GM23338 (cell line): ENCODE measurements at regions not wholly inside any gene's neighbourhood (a gene's known extent, or its start where the extent isn't known, plus 50 kb on each side); places are given as distances from the start of the nearest gene placed in this dataset.

Experiments used
- ATAC-seq: fragments of 200-7000 bp; cut with Tn5 transposase; 3 replicates; pipeline ENCODE4 v1.9.1; 2020
- DNase-seq: peaks from one replicate; pipeline ENCODE4 v3.0.0-alpha.2; 2015; ENCODE audit warnings: low spot score
- H2AFZ ChIP-seq: fragments of 200-600 bp; sonication (generic); 2 replicates; pipeline ENCODE4 v1.8.0; 2016; ENCODE audit warnings: antibody characterized with exemption, mild to moderate bottlenecking, moderate library complexity
- H3F3A ChIP-seq: fragments of 200-600 bp; sonication (generic); replicated peaks from 2 replicates; pipeline ENCODE4 v1.8.0; 2017; ENCODE audit warnings: antibody characterized with exemption, mixed run types, low read depth
- H3K27ac ChIP-seq: fragments of 200-600 bp; sonication (generic); 2 replicates; pipeline ENCODE4 v1.6.1; 2016; ENCODE audit warnings: low read depth
- H3K27me3 ChIP-seq: fragments of 200-600 bp; sonication (generic); 2 replicates; pipeline ENCODE4 v1.8.0; 2016; ENCODE audit warnings: mild to moderate bottlenecking, mixed run types, moderate library complexity; ENCODE audit not compliant: insufficient read depth
- H3K36me3 ChIP-seq: fragments of 200-600 bp; sonication (generic); 2 replicates; pipeline ENCODE4 v1.8.0; 2016; ENCODE audit warnings: mild to moderate bottlenecking; ENCODE audit not compliant: insufficient read depth
- H3K4me1 ChIP-seq: fragments of 200-600 bp; sonication (generic); 2 replicates; pipeline ENCODE4 v1.8.0; 2016; ENCODE audit warnings: mild to moderate bottlenecking, moderate library complexity; ENCODE audit not compliant: insufficient read depth
- H3K4me2 ChIP-seq: fragments of 200-600 bp; sonication (generic); 2 replicates; pipeline ENCODE4 v1.7.1; 2017; ENCODE audit warnings: mixed run types
- H3K4me3 ChIP-seq: fragments of 200-600 bp; sonication (generic); 2 replicates; pipeline ENCODE4 v1.6.1; 2016; ENCODE audit warnings: mixed run types
- H3K79me2 ChIP-seq: fragments of 200-600 bp; sonication (generic); replicated peaks from 2 replicates; pipeline ENCODE4 v1.8.0; 2017; ENCODE audit warnings: mild to moderate bottlenecking; ENCODE audit not compliant: insufficient read depth
- H3K9me2 ChIP-seq: fragments of 200-600 bp; sonication (generic); 2 replicates; pipeline ENCODE4 v1.8.0; 2017; ENCODE audit not compliant: insufficient read depth
- H4K20me1 ChIP-seq: fragments of 200-600 bp; sonication (generic); replicated peaks from 2 replicates; pipeline ENCODE4 v1.8.0; 2017; ENCODE audit warnings: mild to moderate bottlenecking; ENCODE audit not compliant: insufficient read depth
- H3K27ac Mint-ChIP-seq: 2 replicates; pipeline ENCODE4 v1.8.0; 2020; ENCODE audit warnings: inconsistent platforms, mild to moderate bottlenecking, moderate library complexity, mixed read lengths
- H3K27me3 Mint-ChIP-seq: 3 replicates; pipeline ENCODE4 v1.8.0; 2022; ENCODE audit warnings: low read depth, mild to moderate bottlenecking, moderate library complexity, mixed read lengths, inconsistent platforms; ENCODE audit not compliant: insufficient read depth, poor library complexity
- H3K36me3 Mint-ChIP-seq: 3 replicates; pipeline ENCODE4 v1.8.0; 2021; ENCODE audit warnings: low read depth, mild to moderate bottlenecking, inconsistent platforms, moderate library complexity, mixed read lengths
- H3K4me1 Mint-ChIP-seq: 3 replicates; pipeline ENCODE4 v1.8.0; 2020; ENCODE audit warnings: mild to moderate bottlenecking, inconsistent platforms, mixed read lengths
- H3K4me3 Mint-ChIP-seq: 3 replicates; pipeline ENCODE4 v1.8.0; 2021; ENCODE audit warnings: moderate library complexity, mild to moderate bottlenecking, inconsistent platforms, mixed read lengths
- H3K9me3 Mint-ChIP-seq: 3 replicates; pipeline ENCODE4 v1.8.0; 2020; ENCODE audit warnings: moderate library complexity, mild to moderate bottlenecking, inconsistent platforms, mixed read lengths
- CREB1 ChIP-seq: fragments of 250-450 bp; sonication (Bioruptor Pico); IDR thresholded peaks from 2 replicates; pipeline ENCODE4 v1.5.0; 2020; ENCODE audit warnings: low read depth, mild to moderate bottlenecking, moderate library complexity
- ETS1 ChIP-seq: IDR thresholded peaks from 2 replicates; pipeline ENCODE4 v1.6.1; 2016; ENCODE audit warnings: antibody characterized with exemption
- EZH2 ChIP-seq: fragments of 200-600 bp; sonication (generic); IDR thresholded peaks from one replicate; pipeline ENCODE4 v1.8.0; 2017; ENCODE audit warnings: antibody characterized with exemption, mild to moderate bottlenecking, low read depth; ENCODE audit not compliant: unreplicated experiment
- EZH2phosphoT487 ChIP-seq: fragments of 200-600 bp; sonication (generic); IDR thresholded peaks from one replicate; pipeline ENCODE4 v1.8.1; 2018; ENCODE audit warnings: antibody characterized with exemption; ENCODE audit not compliant: unreplicated experiment
- NANOG ChIP-seq: IDR thresholded peaks from 2 replicates; pipeline ENCODE4 v1.6.1; 2016; ENCODE audit warnings: antibody characterized with exemption, borderline replicate concordance
- POLR2AphosphoS5 ChIP-seq: IDR thresholded peaks from 2 replicates; pipeline ENCODE4 v1.6.1; 2016; ENCODE audit warnings: antibody characterized with exemption, low read depth
- REST ChIP-seq: IDR thresholded peaks from one replicate; pipeline ENCODE4 v1.6.1; 2018; ENCODE audit warnings: antibody characterized with exemption; ENCODE audit not compliant: unreplicated experiment
- STAT1 ChIP-seq: IDR thresholded peaks from one replicate; pipeline ENCODE4 v1.6.1; 2016; ENCODE audit warnings: antibody characterized with exemption; ENCODE audit not compliant: unreplicated experiment
- ZNF114 ChIP-seq: fragments of 250-450 bp; sonication (Bioruptor Pico); IDR thresholded peaks from 2 replicates; pipeline ENCODE4 v1.5.0; 2020; ENCODE audit warnings: mild to moderate bottlenecking, moderate library complexity
- ZNF331 ChIP-seq: fragments of 250-450 bp; sonication (Bioruptor Pico); IDR thresholded peaks from 2 replicates; pipeline ENCODE4 v1.5.0; 2020; ENCODE audit warnings: low read depth, mild to moderate bottlenecking, moderate library complexity
- ZNF462 ChIP-seq: fragments of 250-450 bp; sonication (Bioruptor Pico); IDR thresholded peaks from 2 replicates; pipeline ENCODE4 v1.5.0; 2020; ENCODE audit warnings: mild to moderate bottlenecking, moderate library complexity

GRCh38 chr5:157986431-157986990 lies 127.6 kb upstream of the CLINT1 start:
- no peaks in the 10 kb centered on the region for H3K27me3 Mint-ChIP-seq
- TF ChIP-seq ZNF462 (CRISPR knock-in tag), result no peak
- TF ChIP-seq ETS1, result no peak
- no peak for TF ChIP-seq ZNF331
- no peak for TF ChIP-seq REST
- no peak for TF ChIP-seq EZH2phosphoT487
- no peak for TF ChIP-seq ZNF114 (CRISPR knock-in tag)
- TF ChIP-seq POLR2AphosphoS5, result no peak
- no peak for TF ChIP-seq STAT1
- TF ChIP-seq NANOG, result no peak
- TF ChIP-seq EZH2, result no peak
- TF ChIP-seq CREB1, result no peak
- H3K4me3 Mint-ChIP-seq, result no peak overlapping the region
- no peak overlapping the region for H3K27ac ChIP-seq
- H3K4me2 ChIP-seq, result no peak overlapping the region
- H3K9me2 ChIP-seq, result 0 out of 2 replicates have a peak, but pooled peaks cover 11% of the 10 kb centered on the region
- H3K4me1 ChIP-seq, result no peaks in the 10 kb centered on the region
- no peaks in the 10 kb centered on the region; the same call in 2 of the 3 replicates for H3K36me3 Mint-ChIP-seq
- H3K9me3 Mint-ChIP-seq, result peaks cover 8% of the 10 kb centered on the region
- ATAC-seq (no peak), DNase-seq (no peak)
- no peaks in the 10 kb centered on the region for H3K27me3 ChIP-seq
- no peak overlapping the region for H2AFZ ChIP-seq
- no peaks in the 10 kb centered on the region for H4K20me1 ChIP-seq
- no peaks in the 10 kb centered on the region for H3F3A ChIP-seq
- H3K4me3 ChIP-seq, result no peak overlapping the region
- H3K36me3 ChIP-seq, result peaks cover 6% of the 10 kb centered on the region; the same call in 1 of the 2 replicates
- no peaks in the 10 kb centered on the region for H3K4me1 Mint-ChIP-seq
- no peak overlapping the region for H3K27ac Mint-ChIP-seq
- no peaks in the 10 kb centered on the region for H3K79me2 ChIP-seq
